Skeletal muscle tissue (tissue), 3 donors: ENCODE measurements at regions not wholly inside any gene's neighbourhood (a gene's known extent, or its start where the extent isn't known, plus 50 kb on each side); places are given as distances from the start of the nearest gene placed in this dataset.

Experiments used
- H3K27ac ChIP-seq: one replicate; pipeline ENCODE4 v1.7.0; 2013; ENCODE audit warnings: mild to moderate bottlenecking, low read depth, low read length, inconsistent platforms
- H3K27me3 ChIP-seq, 3 donors: one replicate each; pipeline ENCODE4 v1.7.0; 2013; ENCODE audit warnings: low read length in 3 of 3; ENCODE audit not compliant: control insufficient read depth in 3 of 3, insufficient read depth in 3 of 3
- H3K36me3 ChIP-seq, 3 donors: one replicate each; pipeline ENCODE4 v1.7.0; 2013; ENCODE audit warnings: low read length in 3 of 3; ENCODE audit not compliant: control insufficient read depth in 3 of 3, insufficient read depth in 3 of 3
- H3K4me1 ChIP-seq, 3 donors: one replicate each; pipeline ENCODE4 v1.7.0; 2013; ENCODE audit warnings: low read length in 3 of 3, mild to moderate bottlenecking in 3 of 3; ENCODE audit not compliant: control insufficient read depth in 3 of 3, insufficient read depth in 3 of 3
- H3K4me3 ChIP-seq, 3 donors: one replicate each; pipeline ENCODE4 v1.7.0; 2013; ENCODE audit warnings: low read length in 3 of 3
- H3K9ac ChIP-seq, 3 donors: one replicate each; pipeline ENCODE4 v1.7.0; 2013; ENCODE audit warnings: low read length in 3 of 3, mild to moderate bottlenecking in 3 of 3, moderate library complexity in 2 of 3, low read depth in 1 of 3
- H3K9me3 ChIP-seq, 3 donors: one replicate each; pipeline ENCODE4 v1.7.0; 2013; ENCODE audit warnings: low read length in 3 of 3; ENCODE audit not compliant: control insufficient read depth in 3 of 3
- donor health status: Osteomylitis.

DNA sequence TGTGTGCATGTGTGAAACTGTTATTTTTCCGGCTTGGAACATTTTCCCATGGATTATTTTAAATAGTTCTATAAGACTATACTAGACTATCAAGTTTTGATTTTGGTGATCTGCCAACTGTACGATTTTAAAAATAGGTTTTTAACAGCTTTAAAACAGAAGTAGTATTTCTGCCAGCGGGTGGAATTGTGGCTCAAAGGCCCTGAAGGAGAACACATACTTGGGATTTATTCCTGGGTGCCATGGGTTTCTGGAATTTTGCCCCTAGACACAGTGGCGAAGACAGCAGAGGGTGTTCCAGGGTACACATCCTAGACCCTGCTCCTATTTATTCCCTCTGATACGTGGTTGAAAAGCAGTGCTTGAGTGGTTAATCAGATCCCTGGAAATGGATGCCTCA is 81.7 kb upstream of the IPO9 start:
- H3K4me3 ChIP-seq, result no peak overlapping the region
- no peaks in the 10 kb centered on the region for H3K36me3 ChIP-seq
- H3K4me1 ChIP-seq, result peaks cover 0 to 12% (median 2%) of the 10 kb centered on the region in 3 donors
- no peaks in the 10 kb centered on the region for H3K27me3 ChIP-seq
- no peak overlapping the region for H3K9ac ChIP-seq
- no peak overlapping the region for H3K27ac ChIP-seq
- no peaks in the 10 kb centered on the region for H3K9me3 ChIP-seq

DNA sequence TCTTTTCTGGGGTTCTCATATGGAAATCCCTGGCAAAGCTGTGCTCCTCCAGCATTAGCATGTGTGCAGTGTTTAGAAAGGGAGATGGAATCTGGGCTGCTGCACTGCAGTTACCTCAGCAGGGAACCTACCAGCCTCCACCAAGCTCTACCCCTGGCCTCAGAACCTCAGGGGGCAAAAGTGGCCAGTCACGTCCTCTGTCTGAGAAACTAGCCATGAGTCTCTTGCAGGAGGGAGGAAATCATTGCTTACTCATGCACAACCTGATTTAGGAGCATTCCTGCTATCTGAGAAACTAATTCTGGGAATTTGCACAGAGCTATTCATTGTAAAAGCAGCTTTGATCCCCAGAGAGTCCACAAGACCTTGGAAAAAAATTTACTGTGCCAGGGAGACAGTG is 80.6 kb upstream of the IPO9 start:
- Histone ChIP-seq H3K9me3 (no peaks in the 10 kb centered on the region), H3K4me1 (peaks cover 0 to 13% (median 2%) of the 10 kb centered on the region in 3 donors), H3K27ac (no peak overlapping the region), H3K4me3 (no peak overlapping the region), H3K9ac (no peak overlapping the region), H3K27me3 (no peaks in the 10 kb centered on the region), H3K36me3 (no peaks in the 10 kb centered on the region)

DNA sequence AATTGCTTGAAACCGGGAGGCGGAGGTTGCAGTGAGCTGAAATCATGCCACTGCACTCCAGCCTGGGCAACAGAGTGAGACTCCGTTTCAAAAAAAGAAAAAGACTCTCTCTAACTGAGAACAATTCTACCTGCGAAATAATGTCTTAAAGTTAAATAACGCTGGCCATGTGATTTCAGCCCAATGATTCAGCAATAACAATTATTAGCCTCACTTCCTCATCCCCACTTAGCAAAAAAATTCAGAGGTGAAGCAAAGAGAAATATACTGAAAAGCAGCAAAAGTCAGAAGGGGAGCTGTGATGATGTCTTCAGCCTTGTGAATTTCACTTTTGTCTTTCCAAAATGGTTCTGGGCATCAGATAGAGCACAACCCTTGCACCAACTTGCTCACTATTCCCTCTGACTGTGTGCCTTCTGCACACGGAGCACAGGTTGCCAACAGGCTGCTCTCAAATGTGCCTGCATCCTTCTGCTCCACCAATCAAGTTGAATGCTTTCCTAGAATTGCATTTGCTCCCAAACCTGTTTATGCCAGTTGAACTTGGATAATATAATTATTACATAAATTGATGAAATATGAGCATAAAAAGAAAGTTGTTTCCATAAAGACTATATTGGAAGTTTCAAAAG is 79.8 kb upstream of the IPO9 start:
- H3K9ac ChIP-seq, result no peak overlapping the region
- no peaks in the 10 kb centered on the region for H3K27me3 ChIP-seq
- peaks cover 4 to 14% (median 7%) of the 10 kb centered on the region in 3 donors for H3K4me1 ChIP-seq
- H3K4me3 ChIP-seq, result no peak overlapping the region
- no peaks in the 10 kb centered on the region for H3K36me3 ChIP-seq
- no peaks in the 10 kb centered on the region for H3K9me3 ChIP-seq
- H3K27ac ChIP-seq, result no peak overlapping the region

DNA sequence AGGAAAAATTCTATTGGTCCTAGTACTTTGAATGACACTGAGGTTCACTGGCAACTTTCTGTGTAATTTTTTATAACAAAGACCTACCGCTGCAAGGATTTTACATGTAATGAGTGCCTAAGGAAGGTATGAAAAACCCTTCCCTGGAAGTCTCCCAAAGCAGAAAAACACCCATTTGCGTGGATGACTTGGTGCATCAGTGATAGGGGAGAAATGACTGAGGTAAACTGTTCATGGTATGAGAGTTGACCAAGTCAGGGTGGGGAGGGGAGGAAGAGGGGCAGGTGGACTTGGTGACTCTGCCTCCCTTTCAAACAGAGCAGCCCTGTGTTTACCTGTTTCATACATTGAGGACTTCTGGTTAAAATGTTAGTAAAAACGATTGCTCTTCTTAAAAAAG is 78.8 kb upstream of the IPO9 start:
- peaks cover 4 to 14% (median 8%) of the 10 kb centered on the region in 3 donors for H3K4me1 ChIP-seq
- no peak overlapping the region for H3K9ac ChIP-seq
- no peaks in the 10 kb centered on the region for H3K9me3 ChIP-seq
- no peaks in the 10 kb centered on the region for H3K36me3 ChIP-seq
- H3K27ac ChIP-seq, result no peak overlapping the region
- no peaks in the 10 kb centered on the region for H3K27me3 ChIP-seq
- H3K4me3 ChIP-seq, result no peak overlapping the region

DNA sequence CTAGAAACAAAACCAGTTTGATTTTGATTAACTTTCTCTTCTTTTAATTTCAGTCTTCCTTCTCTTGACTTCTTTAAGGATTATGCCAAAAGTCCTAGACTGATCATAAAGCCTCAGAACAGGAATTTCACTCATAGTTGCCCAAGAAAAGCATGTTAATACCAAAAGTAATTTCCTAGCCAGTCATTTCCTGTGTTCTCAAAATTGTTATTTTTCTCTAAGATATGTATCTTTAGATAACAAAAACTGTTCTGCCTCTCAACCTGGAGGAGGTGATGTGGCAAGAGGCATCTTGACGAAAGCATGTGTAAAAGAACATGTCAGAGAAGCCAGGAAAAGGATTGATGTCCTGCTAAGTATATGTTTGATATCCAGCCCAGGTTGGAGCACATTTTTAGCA is 78.0 kb upstream of the IPO9 start:
- no peak overlapping the region for H3K9ac ChIP-seq
- no peaks in the 10 kb centered on the region for H3K36me3 ChIP-seq
- no peak overlapping the region for H3K27ac ChIP-seq
- H3K9me3 ChIP-seq, result no peaks in the 10 kb centered on the region
- H3K4me3 ChIP-seq, result no peak overlapping the region
- peaks cover 4 to 14% (median 8%) of the 10 kb centered on the region in 3 donors for H3K4me1 ChIP-seq
- H3K27me3 ChIP-seq, result no peaks in the 10 kb centered on the region

DNA sequence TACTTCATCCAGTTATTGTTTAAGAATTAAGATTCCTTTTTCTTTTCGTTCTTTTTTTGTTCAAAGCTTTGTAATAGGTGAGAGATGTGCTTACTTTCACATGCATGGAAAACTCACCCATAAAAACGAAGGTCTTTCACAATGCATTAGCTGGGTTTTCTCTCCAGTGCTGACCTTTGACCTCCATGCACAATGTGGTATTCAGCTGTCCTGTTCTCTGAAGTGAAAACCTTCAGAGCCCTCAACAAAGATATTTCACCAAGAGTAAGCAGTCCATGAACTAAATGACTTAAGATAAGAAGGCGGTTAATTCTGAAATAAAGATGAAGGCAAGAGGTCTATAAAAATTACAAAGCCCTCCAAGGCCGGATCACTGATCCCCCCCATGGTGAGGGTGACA is 77.1 kb upstream of the IPO9 start:
- Histone ChIP-seq H3K9ac (no peak overlapping the region), H3K9me3 (no peaks in the 10 kb centered on the region), H3K36me3 (no peaks in the 10 kb centered on the region), H3K27me3 (no peaks in the 10 kb centered on the region), H3K27ac (no peak overlapping the region), H3K4me1 (peaks cover 4 to 14% (median 8%) of the 10 kb centered on the region in 3 donors), H3K4me3 (no peak overlapping the region)

DNA sequence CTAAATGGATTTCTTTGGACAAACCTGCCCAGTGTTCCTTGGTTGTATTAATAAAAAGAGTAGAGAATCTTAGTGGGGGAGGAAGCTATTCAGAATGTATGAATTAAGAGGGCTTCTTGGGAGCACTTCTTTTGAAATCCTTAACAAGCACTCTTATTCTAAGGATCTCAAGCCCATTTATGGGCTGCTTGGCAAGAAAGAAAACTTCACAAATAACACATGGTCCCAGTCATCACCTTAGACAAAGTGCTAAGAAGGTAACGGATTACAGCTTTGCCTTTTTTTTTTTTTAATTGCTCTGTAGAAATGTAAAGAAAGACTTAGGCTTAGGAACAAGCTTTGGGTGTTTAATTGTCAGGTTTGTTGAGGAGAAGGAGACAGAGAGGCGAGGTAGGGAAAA is 76.6 kb upstream of the IPO9 start:
- Histone ChIP-seq H3K4me1 (peaks cover 4 to 13% (median 8%) of the 10 kb centered on the region in 3 donors), H3K36me3 (no peaks in the 10 kb centered on the region), H3K9me3 (no peaks in the 10 kb centered on the region), H3K4me3 (no peak overlapping the region), H3K9ac (no peak overlapping the region), H3K27me3 (no peaks in the 10 kb centered on the region), H3K27ac (no peak overlapping the region)

DNA sequence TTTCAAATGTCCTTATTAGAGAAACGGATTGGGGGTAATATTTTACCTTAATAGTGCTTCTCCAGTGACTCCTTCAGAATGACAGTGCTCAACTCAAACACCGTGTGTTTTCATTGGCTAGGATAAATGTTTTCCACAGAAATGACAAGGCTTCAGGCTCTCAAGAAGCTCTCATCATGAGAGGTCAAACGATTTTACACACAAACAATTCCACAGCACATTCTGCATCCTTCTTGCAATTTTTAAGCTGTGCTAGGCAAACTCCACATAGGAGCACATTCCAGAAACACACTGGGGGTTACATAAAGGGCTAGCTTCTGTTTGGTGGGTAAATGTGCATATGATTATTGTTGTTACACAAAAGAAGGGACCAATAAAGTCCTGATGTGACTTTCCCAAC is 75.5 kb upstream of the IPO9 start:
- no peaks in the 10 kb centered on the region for H3K9me3 ChIP-seq
- no peak overlapping the region for H3K27ac ChIP-seq
- H3K4me1 ChIP-seq, result peaks cover 3 to 7% (median 4%) of the 10 kb centered on the region in 3 donors
- no peak overlapping the region for H3K4me3 ChIP-seq
- no peaks in the 10 kb centered on the region for H3K36me3 ChIP-seq
- no peak overlapping the region for H3K9ac ChIP-seq
- H3K27me3 ChIP-seq, result no peaks in the 10 kb centered on the region

DNA sequence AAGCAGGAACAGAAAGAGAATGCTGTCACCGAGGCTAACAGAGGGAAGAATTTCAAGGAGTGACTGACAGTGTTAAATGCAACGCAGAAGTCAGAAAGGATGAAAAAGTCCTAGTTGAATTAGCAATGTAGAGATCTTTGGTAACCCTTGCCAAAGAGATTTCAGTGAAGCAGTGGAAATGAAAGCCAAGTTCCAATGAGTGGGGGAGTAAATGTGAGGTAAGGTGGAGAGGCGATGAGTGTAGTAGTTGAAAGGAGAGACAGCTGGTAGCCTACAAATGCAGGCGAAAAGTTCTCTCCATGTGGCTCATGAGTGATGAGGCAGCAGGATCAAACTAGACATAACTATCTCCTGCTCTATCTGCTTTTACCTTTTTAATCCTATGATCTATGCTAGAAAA is 74.6 kb upstream of the IPO9 start:
- H3K27me3 ChIP-seq, result no peaks in the 10 kb centered on the region
- no peaks in the 10 kb centered on the region for H3K9me3 ChIP-seq
- no peak overlapping the region for H3K27ac ChIP-seq
- no peak overlapping the region for H3K4me3 ChIP-seq
- H3K4me1 ChIP-seq, result peaks cover 4 to 7% (median 5%) of the 10 kb centered on the region in 3 donors
- H3K36me3 ChIP-seq, result no peaks in the 10 kb centered on the region
- no peak overlapping the region for H3K9ac ChIP-seq

DNA sequence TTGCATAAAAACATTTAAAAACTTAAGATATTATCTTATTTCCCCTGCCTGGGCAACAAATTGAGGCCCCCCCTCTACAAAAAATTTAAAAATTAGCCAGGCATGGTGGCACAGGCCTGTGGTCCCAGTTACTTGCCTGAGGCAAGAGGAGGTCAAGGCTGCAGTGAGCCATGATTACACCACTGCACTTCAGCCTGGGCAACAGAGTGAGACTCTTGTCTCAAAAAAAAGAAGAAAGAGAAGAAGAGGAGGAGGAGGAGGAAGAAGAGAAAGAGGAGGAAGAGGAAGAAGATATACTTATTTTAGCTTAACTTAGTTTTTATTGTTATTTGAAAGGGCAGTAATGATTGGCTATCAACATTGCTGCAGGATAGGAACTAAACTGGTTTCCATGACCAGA is 73.8 kb upstream of the IPO9 start:
- no peaks in the 10 kb centered on the region for H3K27me3 ChIP-seq
- no peak overlapping the region for H3K9ac ChIP-seq
- H3K4me1 ChIP-seq, result peaks cover 4 to 7% (median 5%) of the 10 kb centered on the region in 3 donors
- no peak overlapping the region for H3K4me3 ChIP-seq
- no peak overlapping the region for H3K27ac ChIP-seq
- no peaks in the 10 kb centered on the region for H3K9me3 ChIP-seq
- H3K36me3 ChIP-seq, result no peaks in the 10 kb centered on the region
